IMR-90 (cell line): ENCODE measurements at regions not wholly inside any gene's neighbourhood (a gene's known extent, or its start where the extent isn't known, plus 50 kb on each side); places are given as distances from the start of the nearest gene placed in this dataset.
"Not testable (repeated sequence)": the region's sequence is repeated elsewhere in the genome, so short reads cannot be mapped to it uniquely, and the experiment has no call there.

Experiments
- CTCF ChIP-seq: conservative IDR thresholded peaks from 2 replicates; pipeline ENCODE4 v1.5.1; 2012; ENCODE audit warnings: mild to moderate bottlenecking, low read depth, low read length, improper control_type of control experiment
- POLR2A ChIP-seq: IDR thresholded peaks from 2 replicates; pipeline ENCODE4 v1.6.1; 2012; ENCODE audit warnings: mild to moderate bottlenecking, low read depth, low read length

DNA sequence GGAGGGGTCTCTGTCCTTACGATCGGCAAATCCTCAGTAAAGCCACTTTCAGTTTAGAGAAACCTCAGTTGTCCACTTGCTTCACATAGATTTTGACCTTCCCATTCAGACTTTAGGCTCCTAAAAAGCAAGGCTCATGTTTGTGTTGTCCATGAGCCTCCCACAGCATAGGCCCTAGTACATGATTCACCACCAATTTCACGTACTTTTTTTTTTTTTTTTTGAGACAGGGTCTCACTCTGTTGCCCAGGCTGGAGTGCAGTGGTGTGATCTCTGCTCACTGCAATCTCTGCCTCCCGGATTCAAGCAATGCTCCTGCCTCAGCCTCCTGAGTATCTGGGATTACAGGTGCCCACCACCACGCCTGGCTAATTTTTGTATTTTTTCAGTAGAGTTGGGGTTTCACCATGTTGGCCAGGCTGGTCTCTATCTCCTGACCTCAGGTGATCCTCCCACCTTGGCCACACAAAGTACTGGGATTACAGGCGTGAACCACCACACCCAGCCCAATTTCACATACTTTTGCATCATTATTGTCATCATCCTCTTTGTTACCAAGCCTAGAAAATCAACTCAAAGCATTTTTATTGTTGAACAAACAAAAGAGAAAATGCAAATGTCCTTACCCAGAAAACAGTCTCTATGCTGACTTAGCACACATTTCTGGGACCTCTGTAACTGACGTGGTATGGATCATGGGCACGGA is 83.8 kb downstream of the VCPKMT start:
- TF ChIP-seq POLR2A, CTCF: not testable (repeated sequence)
